ENCODE measurements at regions not wholly inside any gene's neighbourhood (a gene's known extent, or its start where the extent isn't known, plus 50 kb on each side); places are given as distances from the start of the nearest gene placed in this dataset.
A peak's percentile ranks its signal among the peaks of the same experiment; 100 is the strongest.

GRCh38 chr2:217705461-217705860 is 297.3 kb downstream of the TNS1 start:
- Histone ChIP-seq H3K4me3 (no peak overlapping the region), H3K36me3 (no peaks in the 10 kb centered on the region), H3K9me3 (no peaks in the 10 kb centered on the region), H3K27ac (peak overlapping the region in 1 of 2 donors; percentile 87), H3K4me1 (no peaks in the 10 kb centered on the region), H3K27me3 (no peaks in the 10 kb centered on the region)
- DNase-seq = no peak
- TF ChIP-seq POLR2A (IDR thresholded peaks at IDR 0.05) = no peak
- TF ChIP-seq CTCF (IDR thresholded peaks at IDR 0.05) = no peak
- intact Hi-C loops (cut with DNase I; ENCODE audit: low total_unique reads) = no loop called here

- intact Hi-C loops (cut with DNase I; ENCODE audit: low total_unique reads) = no loop called here
- Histone ChIP-seq H3K9me3 (no peaks in the 10 kb centered on the region), H3K27me3 (no peaks in the 10 kb centered on the region), H3K4me1 (peaks cover 0 to under 1% of the 10 kb centered on the region in 2 donors), H3K4me3 (no peak overlapping the region), H3K36me3 (no peaks in the 10 kb centered on the region), H3K27ac (peak overlapping the region; percentile 16 to 32)
- TF ChIP-seq CTCF (IDR thresholded peaks at IDR 0.05) (no peak), POLR2A (IDR thresholded peaks at IDR 0.05) (no peak)
- DNase-seq = peak; percentile 36 to 61
Observed at GRCh38 chr2:217703999-217704398, 298.8 kb downstream of the TNS1 start.

GRCh38 chr2:217703102-217703501 is 299.7 kb downstream of the TNS1 start:
- no peak overlapping the region for H3K4me3 ChIP-seq
- peaks cover 0 to 6% of the 10 kb centered on the region in 2 donors for H3K4me1 ChIP-seq
- H3K27me3 ChIP-seq = no peaks in the 10 kb centered on the region
- no peaks in the 10 kb centered on the region for H3K36me3 ChIP-seq
- peak overlapping the region; percentile 3 to 32 for H3K27ac ChIP-seq
- no peaks in the 10 kb centered on the region for H3K9me3 ChIP-seq
- intact Hi-C loops (cut with DNase I; ENCODE audit: low total_unique reads) = no loop called here
- TF ChIP-seq CTCF (IDR thresholded peaks at IDR 0.05) = no peak
- no peak for TF ChIP-seq POLR2A (IDR thresholded peaks at IDR 0.05)
- no peak for DNase-seq

GRCh38 chr2:217701622-217702021 is 301.2 kb downstream of the TNS1 start:
- no peak overlapping the region for H3K4me3 ChIP-seq
- no peak for TF ChIP-seq POLR2A (IDR thresholded peaks at IDR 0.05)
- no peak for TF ChIP-seq CTCF (IDR thresholded peaks at IDR 0.05)
- H3K9me3 ChIP-seq = no peaks in the 10 kb centered on the region
- no peaks in the 10 kb centered on the region for H3K36me3 ChIP-seq
- DNase-seq = no peak
- H3K27me3 ChIP-seq = no peaks in the 10 kb centered on the region
- peaks cover 0 to 6% of the 10 kb centered on the region in 2 donors for H3K4me1 ChIP-seq
- peak overlapping the region; percentile 10 to 13 for H3K27ac ChIP-seq
- intact Hi-C loops (cut with DNase I; ENCODE audit: low total_unique reads) = no loop called here

- no peaks in the 10 kb centered on the region for H3K36me3 ChIP-seq
- no peaks in the 10 kb centered on the region for H3K27me3 ChIP-seq
- intact Hi-C loops (cut with DNase I; ENCODE audit: low total_unique reads) = no loop called here
- H3K4me1 ChIP-seq = peaks cover 0 to 6% of the 10 kb centered on the region in 2 donors
- no peak for TF ChIP-seq CTCF (IDR thresholded peaks at IDR 0.05)
- no peak for TF ChIP-seq POLR2A (IDR thresholded peaks at IDR 0.05)
- no peaks in the 10 kb centered on the region for H3K9me3 ChIP-seq
- DNase-seq = no peak
- H3K4me3 ChIP-seq = no peak overlapping the region
- peak overlapping the region in 1 of 2 donors; percentile 65 for H3K27ac ChIP-seq
Observed at GRCh38 chr2:217698691-217699090, 304.1 kb downstream of the TNS1 start.

Data from uterus (tissue), 3 donors.